Stomach (tissue), 4 donors: ENCODE measurements at regions not wholly inside any gene's neighbourhood (a gene's known extent, or its start where the extent isn't known, plus 50 kb on each side); places are given as distances from the start of the nearest gene placed in this dataset.

Experiments used
- CTCF ChIP-seq, 7 experiments: fragments of 450-650 bp in 4 of 7; fragments of 200-600 bp in 3 of 7; sonication (generic) in 3 of 7; IDR thresholded peaks; one replicate each; pipeline ENCODE4 v1.5.1; 2016 to 2019; ENCODE audit warnings: antibody characterized with exemption in 7 of 7, control low read depth in 2 of 7, mild to moderate bottlenecking in 1 of 7
- POLR2AphosphoS5 ChIP-seq, 3 donors: sonication (generic); formaldehyde crosslinking; IDR thresholded peaks; one replicate each; pipeline ENCODE4 v1.6.1; 2016; ENCODE audit warnings: antibody characterized with exemption in 3 of 3

- TF ChIP-seq CTCF (IDR thresholded peaks at IDR 0.05) (no peak), POLR2AphosphoS5 (IDR thresholded peaks at IDR 0.05) (no peak)
Observed at GRCh38 chr20:48260129-48260756, 475.0 kb upstream of the SULF2 start.
